Caco-2 (cell line): ENCODE measurements at regions not wholly inside any gene's neighbourhood (a gene's known extent, or its start where the extent isn't known, plus 50 kb on each side); places are given as distances from the start of the nearest gene placed in this dataset.

Source experiments
- BruUV-seq: library from RNA; stranded (reverse); fragments of 400-500 nt; replicated peaks from 2 replicates; lab custom pipeline; 2021; lab: Mats Ljungman, UMichigan
- CTCF ChIA-PET: fragments of 300-600 bp; sonication (Branson Sonifier 250); formaldehyde crosslinking; loops from one replicate; lab custom pipeline; 2022; ENCODE audit warnings: antibody characterized with exemption; lab: Charles Lee
- POLR2A ChIA-PET: fragments of 300-600 bp; sonication (Branson Sonifier 250); formaldehyde crosslinking; loops from one replicate; lab custom pipeline; 2022; ENCODE audit warnings: antibody characterized with exemption; lab: Charles Lee
- DNase-seq, 2 experiments: peaks; one replicate each; pipeline versions ENCODE4 v3.0.0 to v3.0.0-alpha.2; 2020 to 2022
- H3K27me3 ChIP-seq: replicated peaks from 2 replicates; pipeline ENCODE4 v1.6.0; 2011; ENCODE audit warnings: low read length; ENCODE audit not compliant: control insufficient read depth, insufficient read depth
- H3K36me3 ChIP-seq: 2 replicates; pipeline ENCODE4 v1.5.1; 2011; ENCODE audit warnings: low read length; ENCODE audit not compliant: control insufficient read depth, insufficient read depth
- H3K4me1 ChIP-seq: fragments of 250-450 bp; sonication (Bioruptor Pico); 2 replicates; pipeline ENCODE4 v1.5.1; 2020; ENCODE audit warnings: mild to moderate bottlenecking
- H3K4me3 ChIP-seq: 2 replicates; pipeline ENCODE4 v1.5.1; 2011; ENCODE audit warnings: low read depth, mild to moderate bottlenecking, control low read depth, low read length
- H3K9me3 ChIP-seq: fragments of 250-450 bp; sonication (Bioruptor Pico); 2 replicates; pipeline ENCODE4 v1.5.1; 2020; ENCODE audit warnings: mild to moderate bottlenecking, moderate library complexity
- H3K27ac Mint-ChIP-seq: one replicate; pipeline ENCODE4 v1.8.0; 2022; ENCODE audit warnings: mixed read lengths; ENCODE audit not compliant: unreplicated experiment
- H3K27me3 Mint-ChIP-seq: one replicate; pipeline ENCODE4 v1.8.0; 2022; ENCODE audit warnings: mixed read lengths; ENCODE audit not compliant: insufficient read depth, unreplicated experiment
- H3K36me3 Mint-ChIP-seq: one replicate; pipeline ENCODE4 v1.8.0; 2022; ENCODE audit warnings: mild to moderate bottlenecking, mixed read lengths; ENCODE audit not compliant: insufficient read depth, unreplicated experiment
- H3K4me1 Mint-ChIP-seq: one replicate; pipeline ENCODE4 v1.8.0; 2022; ENCODE audit warnings: low read depth, mixed read lengths; ENCODE audit not compliant: unreplicated experiment
- H3K4me3 Mint-ChIP-seq: one replicate; pipeline ENCODE4 v1.8.0; 2022; ENCODE audit warnings: mild to moderate bottlenecking, moderate library complexity, mixed read lengths; ENCODE audit not compliant: unreplicated experiment
- H3K9me3 Mint-ChIP-seq: one replicate; pipeline ENCODE4 v1.8.0; 2022; ENCODE audit warnings: mixed read lengths; ENCODE audit not compliant: unreplicated experiment
- CTCF ChIP-seq, 2 experiments: fragments of 200-600 bp in 1 of 2; IDR thresholded peaks; 1 replicate in 1 of 2; 2 replicates in 1 of 2; pipeline versions ENCODE4 v1.5.1 to v1.8.0; 2011 to 2022; ENCODE audit warnings: antibody characterized with exemption in 1 of 2, control low read depth in 1 of 2, inconsistent platforms in 1 of 2, low read depth in 1 of 2, low read length in 1 of 2, mild to moderate bottlenecking in 1 of 2, moderate library complexity in 1 of 2; ENCODE audit not compliant: insufficient read depth in 1 of 2, severe bottlenecking in 1 of 2, unreplicated experiment in 1 of 2
- intact Hi-C: fragments of 100-400 bp; cut with micrococcal nuclease; formaldehyde crosslinking; loops from one replicate; pipeline ENCODE4 v1.10.0; 2022; ENCODE audit not compliant: unreplicated experiment

- no peaks in the 10 kb centered on the region for H3K27me3 ChIP-seq
- H3K36me3 ChIP-seq = no peaks in the 10 kb centered on the region
- H3K4me1 ChIP-seq = no peaks in the 10 kb centered on the region
- Mint-ChIP-seq H3K27ac (no peak overlapping the region), H3K27me3 (peaks cover 5% of the 10 kb centered on the region), H3K4me1 (no peaks in the 10 kb centered on the region), H3K36me3 (no peaks in the 10 kb centered on the region), H3K9me3 (peaks cover 11% of the 10 kb centered on the region), H3K4me3 (no peak overlapping the region)
- no peak for TF ChIP-seq CTCF (IDR thresholded peaks at IDR 0.05; ENCODE audit: insufficient read depth in 1 of 2, low read depth in 1 of 2, low read length in 1 of 2, severe bottlenecking in 1 of 2, unreplicated experiment in 1 of 2)
- no peak for DNase-seq
- H3K9me3 ChIP-seq = no peaks in the 10 kb centered on the region
- POLR2A ChIA-PET = no interaction called here
- CTCF ChIA-PET = no interaction called here
- no TSS peak for BruUV-seq
- H3K4me3 ChIP-seq = no peak overlapping the region
- intact Hi-C loops = no loop called here
Measured at GRCh38 chr5:3386637-3387036, 209.0 kb upstream of the IRX1 start.

- DNase-seq = no peak
- H3K4me1 ChIP-seq = no peaks in the 10 kb centered on the region
- Mint-ChIP-seq H3K27me3 (peaks cover 5% of the 10 kb centered on the region), H3K36me3 (no peaks in the 10 kb centered on the region), H3K27ac (no peak overlapping the region), H3K9me3 (peaks cover 11% of the 10 kb centered on the region), H3K4me1 (no peaks in the 10 kb centered on the region), H3K4me3 (no peak overlapping the region)
- ChIA-PET POLR2A (no interaction called here), CTCF (no interaction called here)
- H3K27me3 ChIP-seq = no peaks in the 10 kb centered on the region
- no TSS peak for BruUV-seq
- intact Hi-C loops = no loop called here
- no peak for TF ChIP-seq CTCF (IDR thresholded peaks at IDR 0.05; ENCODE audit: insufficient read depth in 1 of 2, low read depth in 1 of 2, low read length in 1 of 2, severe bottlenecking in 1 of 2, unreplicated experiment in 1 of 2)
- H3K4me3 ChIP-seq = no peak overlapping the region
- no peaks in the 10 kb centered on the region for H3K9me3 ChIP-seq
- H3K36me3 ChIP-seq = no peaks in the 10 kb centered on the region
Measured at GRCh38 chr5:3385991-3386519, 209.6 kb upstream of the IRX1 start.

GRCh38 chr5:3384531-3384930 lies 211.1 kb upstream of the IRX1 start:
- no peak for DNase-seq
- BruUV-seq = no TSS peak
- Mint-ChIP-seq H3K36me3 (no peaks in the 10 kb centered on the region), H3K27me3 (peaks cover 5% of the 10 kb centered on the region), H3K4me1 (no peaks in the 10 kb centered on the region), H3K27ac (no peak overlapping the region), H3K9me3 (peaks cover 11% of the 10 kb centered on the region), H3K4me3 (no peak overlapping the region)
- Histone ChIP-seq H3K9me3 (no peaks in the 10 kb centered on the region), H3K27me3 (no peaks in the 10 kb centered on the region), H3K4me3 (no peak overlapping the region), H3K36me3 (no peaks in the 10 kb centered on the region), H3K4me1 (no peaks in the 10 kb centered on the region)
- ChIA-PET POLR2A (no interaction called here), CTCF (no interaction called here)
- intact Hi-C loops = no loop called here
- no peak for TF ChIP-seq CTCF (IDR thresholded peaks at IDR 0.05; ENCODE audit: insufficient read depth in 1 of 2, low read depth in 1 of 2, low read length in 1 of 2, severe bottlenecking in 1 of 2, unreplicated experiment in 1 of 2)
